ENCODE measurements at regions not wholly inside any gene's neighbourhood (a gene's known extent, or its start where the extent isn't known, plus 50 kb on each side); places are given as distances from the start of the nearest gene placed in this dataset.
A peak's percentile ranks its signal among the peaks of the same experiment; 100 is the strongest.
"Not testable (repeated sequence)": the region's sequence is repeated elsewhere in the genome, so short reads cannot be mapped to it uniquely, and the experiment has no call there.

DNA sequence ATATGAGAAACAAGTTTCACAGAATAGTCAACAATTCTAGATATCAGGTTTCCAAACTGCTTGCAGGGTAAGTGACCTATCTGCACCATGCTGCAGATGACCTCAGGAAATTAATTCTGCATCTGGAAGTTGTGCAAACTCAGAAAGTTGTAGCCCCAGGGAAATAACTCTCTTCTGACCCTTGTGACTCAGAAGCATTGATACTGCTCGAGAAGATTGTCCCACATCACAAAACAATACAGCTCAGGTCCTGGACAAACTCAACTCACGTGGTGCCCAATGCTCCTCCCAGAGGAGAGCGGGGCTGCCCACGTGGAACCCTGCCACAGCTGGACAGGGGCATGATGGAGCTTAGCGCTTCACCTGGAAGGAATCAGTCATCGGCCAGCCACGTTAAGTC is 221.9 kb upstream of the LRRC61 start:
- DNase-seq (ENCODE audit: low read depth), result not testable (repeated sequence)

- DNase-seq (ENCODE audit: low read depth), result not testable (repeated sequence)
Observed at GRCh38 chr7:150107283-150107682, 215.9 kb upstream of the LRRC61 start.

- not testable (repeated sequence) for DNase-seq (ENCODE audit: low read depth)
Observed at GRCh38 chr7:150110375-150110820, 212.8 kb upstream of the LRRC61 start.

DNA sequence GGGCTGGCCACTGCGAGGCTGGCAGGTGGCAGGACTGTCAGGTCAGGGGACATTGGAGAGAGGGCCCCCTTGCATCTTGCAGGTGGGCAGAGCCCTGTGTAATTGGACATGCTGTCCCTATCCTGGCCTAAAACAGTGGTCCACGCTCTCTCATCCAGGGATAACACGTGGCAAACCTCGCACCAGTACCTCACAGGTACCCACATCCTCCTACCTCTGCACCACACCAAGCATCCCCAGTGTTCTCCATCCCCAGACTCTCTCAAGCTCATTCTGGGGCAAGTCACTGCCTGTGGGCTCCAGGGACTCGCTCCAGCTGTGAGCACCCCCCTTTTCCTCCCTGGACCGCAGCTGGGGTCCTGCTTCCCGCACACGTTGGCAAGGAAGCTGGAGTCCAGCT is 212.3 kb upstream of the LRRC61 start:
- not testable (repeated sequence) for DNase-seq (ENCODE audit: low read depth)

DNA sequence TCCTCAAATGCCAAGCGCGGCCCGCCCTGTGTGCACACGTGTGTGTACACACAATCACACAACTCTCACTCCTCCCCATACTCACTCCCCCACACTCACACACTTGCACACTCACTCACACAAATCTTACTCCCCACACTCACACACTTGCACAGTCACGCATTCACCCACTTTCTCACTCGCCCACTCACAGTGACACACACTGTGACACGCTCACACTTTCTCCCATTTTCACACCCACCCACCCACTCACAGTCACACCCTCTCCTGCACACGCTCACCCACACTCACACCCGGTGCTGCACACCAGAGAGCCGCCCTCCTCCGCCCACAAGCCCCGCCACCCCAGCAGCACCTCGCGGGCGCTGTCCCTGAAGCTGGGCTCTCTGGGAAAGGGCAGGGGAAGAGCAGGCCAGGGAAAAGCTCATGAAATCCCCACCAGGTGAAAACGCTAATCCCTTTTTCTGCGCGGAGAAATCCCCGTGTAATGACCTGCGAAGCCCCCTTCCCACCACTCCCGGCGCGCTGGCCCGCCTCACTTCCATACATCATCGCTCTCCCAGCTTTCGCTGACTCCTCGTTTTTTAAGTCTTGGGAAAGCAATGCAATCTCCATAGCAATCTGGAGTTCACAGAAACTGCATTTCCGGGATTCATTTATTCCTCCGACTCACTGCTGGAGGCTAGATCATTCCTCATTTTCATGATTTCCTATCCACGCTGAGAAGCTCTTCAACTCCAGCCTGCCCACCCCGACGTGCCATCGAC is 211.6 kb upstream of the LRRC61 start:
- not testable (repeated sequence) for DNase-seq (ENCODE audit: low read depth)

GRCh38 chr7:150113301-150113700 is 209.9 kb upstream of the LRRC61 start:
- DNase-seq (ENCODE audit: low read depth), result not testable (repeated sequence)

- not testable (repeated sequence) for DNase-seq (ENCODE audit: low read depth)
Observed at GRCh38 chr7:150114591-150114990, 208.6 kb upstream of the LRRC61 start.

- not testable (repeated sequence) for DNase-seq (ENCODE audit: low read depth)
Observed at GRCh38 chr7:150119966-150120365, 203.2 kb upstream of the LRRC61 start.

- not testable (repeated sequence) for DNase-seq (ENCODE audit: low read depth)
Observed at GRCh38 chr7:150125831-150126230, 197.3 kb upstream of the LRRC61 start.

DNA sequence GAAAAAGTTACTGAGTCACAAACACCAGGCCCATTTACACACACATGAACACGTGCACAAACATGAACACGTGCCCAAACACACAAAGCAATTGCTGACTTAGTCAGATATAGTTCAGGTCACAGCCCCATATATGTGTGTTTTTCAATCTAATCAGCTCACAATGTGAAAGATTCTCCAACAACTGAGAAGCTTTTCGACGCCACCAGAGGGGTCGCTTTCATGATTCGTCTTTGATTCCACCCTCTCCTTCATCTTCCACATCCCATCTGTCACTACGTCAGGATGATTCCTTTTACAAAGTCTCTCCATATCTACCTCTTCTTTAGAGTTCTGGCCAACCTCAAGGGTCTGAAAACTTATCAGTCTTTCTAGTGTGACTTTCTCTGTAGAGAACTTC is 188.7 kb upstream of the LRRC61 start:
- DNase-seq (ENCODE audit: low read depth), result not testable (repeated sequence)

DNA sequence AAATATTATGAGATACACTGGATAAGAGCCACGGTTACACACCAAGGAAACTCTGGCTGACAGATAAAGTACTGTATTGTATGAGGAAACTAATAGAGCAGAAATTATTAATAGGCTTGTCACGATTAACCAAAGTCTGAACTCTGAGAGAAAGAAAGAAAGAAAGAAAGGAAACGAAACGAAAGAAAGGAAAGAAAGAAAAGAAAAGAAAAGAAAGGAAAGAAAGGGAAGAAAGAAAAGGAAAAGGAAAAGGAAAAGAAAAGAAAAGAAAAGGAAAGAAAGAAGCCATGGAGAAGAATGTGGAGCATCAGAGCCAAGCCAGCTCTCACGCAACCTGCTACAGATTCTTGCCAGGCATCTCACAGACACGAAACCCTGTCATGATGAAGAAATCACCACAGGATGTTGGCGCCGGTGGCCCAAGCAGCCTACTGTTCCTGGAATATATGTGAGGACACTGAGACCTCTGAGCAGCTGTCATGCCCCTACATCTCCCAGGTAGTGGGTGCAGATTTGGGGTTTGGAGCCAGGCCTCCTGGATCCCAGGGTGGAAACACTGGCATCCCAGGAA is 187.4 kb upstream of the LRRC61 start:
- DNase-seq (ENCODE audit: low read depth), result not testable (repeated sequence)

GRCh38 chr7:150139840-150140239 is 183.3 kb upstream of the LRRC61 start:
- DNase-seq (ENCODE audit: low read depth), result not testable (repeated sequence)

DNA sequence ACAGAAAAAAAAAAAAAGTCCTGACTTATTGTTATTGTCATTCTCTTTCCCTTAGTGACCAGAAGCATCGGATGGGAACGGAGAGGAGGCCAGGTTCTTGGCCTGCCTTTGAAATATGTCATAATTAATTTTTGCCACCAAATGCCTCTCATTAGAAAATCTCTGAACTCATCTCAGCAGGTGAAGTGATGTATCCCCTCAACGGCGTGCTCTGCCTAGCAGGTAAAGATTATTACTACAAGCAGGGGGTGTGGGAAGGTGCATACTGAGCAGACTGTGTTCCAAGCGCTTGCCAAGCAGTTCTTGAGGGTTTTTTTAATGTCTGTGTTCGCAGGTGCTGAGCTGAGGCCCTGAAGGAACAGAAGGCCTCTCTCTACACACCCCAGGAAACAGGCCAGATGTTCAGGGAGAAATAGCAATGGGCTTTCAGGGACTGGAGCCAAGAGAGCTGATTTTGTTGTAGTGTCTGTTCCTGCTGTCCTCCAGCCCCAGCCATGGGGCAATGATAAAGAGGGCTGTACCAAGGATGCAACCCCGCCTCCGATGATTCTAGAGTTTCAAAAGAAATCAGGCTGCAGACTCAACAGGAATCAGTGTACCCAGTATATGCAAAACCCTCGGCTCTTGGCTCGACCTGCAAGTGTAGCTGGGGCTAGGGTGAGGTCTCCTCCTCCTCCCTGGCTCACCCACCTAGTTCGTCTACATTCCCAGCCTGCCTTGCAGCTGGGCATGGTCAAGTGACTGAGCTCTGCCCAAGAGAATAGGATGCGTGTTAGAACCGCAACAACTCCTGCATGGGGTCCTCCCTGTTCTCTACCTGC is 181.4 kb upstream of the LRRC61 start:
- DNase-seq (ENCODE audit: low read depth), result not testable (repeated sequence)

- not testable (repeated sequence) for DNase-seq (ENCODE audit: low read depth)
Observed at GRCh38 chr7:150146124-150146523, 177.0 kb upstream of the LRRC61 start.

DNA sequence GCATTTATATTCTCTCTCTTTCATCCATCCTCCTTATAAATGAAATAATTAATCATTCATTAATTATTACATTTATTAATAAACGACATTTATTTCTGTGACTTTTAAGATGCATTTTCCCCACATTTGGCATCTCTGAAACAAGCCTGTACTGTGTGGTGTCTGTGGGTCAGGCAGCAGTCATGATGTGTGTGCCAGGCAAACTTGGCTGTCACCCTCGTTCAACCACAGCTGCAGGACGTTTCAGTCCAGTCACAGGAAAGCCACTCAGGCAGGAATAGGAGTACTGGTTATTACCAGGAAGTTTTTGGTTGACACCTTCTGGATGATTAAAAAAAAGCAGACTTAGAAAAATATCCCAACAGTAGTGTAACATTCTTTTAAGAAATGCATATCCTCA is 175.6 kb upstream of the LRRC61 start:
- DNase-seq (ENCODE audit: low read depth), result not testable (repeated sequence)

GRCh38 chr7:150156015-150156414 is 167.1 kb upstream of the LRRC61 start:
- DNase-seq (ENCODE audit: low read depth), result not testable (repeated sequence)

DNA sequence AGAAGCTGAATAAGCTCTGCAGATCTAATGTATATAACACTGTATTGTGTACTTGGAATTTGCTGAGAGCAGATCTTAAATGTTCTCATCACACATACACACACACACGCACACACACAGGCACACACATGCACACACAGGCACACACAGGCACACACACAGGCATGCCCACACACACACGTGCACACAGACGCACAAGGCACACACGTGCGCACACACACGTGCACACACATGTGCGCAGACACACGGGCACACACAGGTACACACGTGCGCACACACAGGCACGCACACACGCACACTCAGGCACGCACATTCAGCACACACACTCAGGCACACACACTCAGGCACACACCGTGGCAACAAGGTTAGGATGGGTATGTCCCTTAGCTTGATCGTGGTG is 164.5 kb upstream of the LRRC61 start:
- not testable (repeated sequence) for DNase-seq (ENCODE audit: low read depth)

- DNase-seq (ENCODE audit: low read depth), result not testable (repeated sequence)
Observed at GRCh38 chr7:150169515-150169914, 153.6 kb upstream of the LRRC61 start.

DNA sequence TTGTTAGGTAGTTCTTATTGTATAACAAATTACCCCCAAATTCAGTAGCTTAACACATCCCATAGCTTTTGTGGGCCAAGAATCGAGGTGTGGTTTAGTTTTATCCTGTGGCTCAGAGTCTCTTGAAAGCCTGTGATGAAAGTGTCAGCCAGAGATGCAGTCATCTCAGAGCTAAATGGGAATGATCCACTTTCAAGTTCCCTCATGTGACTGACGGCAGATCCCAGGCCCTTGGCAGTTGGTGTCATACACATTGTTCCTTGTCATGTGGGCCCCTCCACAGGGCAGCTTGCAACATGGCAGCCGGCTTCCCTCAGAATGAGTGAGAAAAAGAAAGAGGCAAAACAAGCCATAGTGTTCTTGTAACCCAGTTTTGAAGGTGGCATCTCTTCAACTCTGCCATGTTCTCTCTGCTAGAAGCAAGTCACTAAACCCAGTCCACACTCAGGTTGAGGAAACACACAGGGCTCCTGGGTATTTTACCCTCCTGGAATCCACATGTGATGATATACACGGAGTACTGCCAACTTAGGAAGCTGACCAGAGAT is 153.1 kb upstream of the LRRC61 start:
- not testable (repeated sequence) for DNase-seq (ENCODE audit: low read depth)

DNA sequence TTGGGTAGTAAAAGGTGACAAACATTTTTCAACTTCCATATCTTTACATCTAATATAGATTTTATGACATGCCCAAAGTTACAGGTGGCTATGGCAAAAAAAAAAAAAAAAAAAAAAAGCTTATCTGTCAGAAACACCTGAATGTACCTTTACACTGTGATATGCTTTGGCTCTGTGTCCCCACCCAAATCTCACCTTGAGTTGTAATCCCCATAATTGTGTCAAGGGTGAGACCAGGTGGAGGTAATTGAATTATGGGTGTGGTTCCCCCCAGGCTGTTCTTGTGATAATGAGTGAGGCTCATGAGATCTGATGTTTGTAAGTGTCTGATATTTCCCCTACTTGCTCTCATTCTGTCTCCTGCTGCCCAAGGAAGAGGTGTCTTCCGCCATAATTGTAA is 139.6 kb upstream of the LRRC61 start:
- DNase-seq (ENCODE audit: low read depth), result not testable (repeated sequence)

DNA sequence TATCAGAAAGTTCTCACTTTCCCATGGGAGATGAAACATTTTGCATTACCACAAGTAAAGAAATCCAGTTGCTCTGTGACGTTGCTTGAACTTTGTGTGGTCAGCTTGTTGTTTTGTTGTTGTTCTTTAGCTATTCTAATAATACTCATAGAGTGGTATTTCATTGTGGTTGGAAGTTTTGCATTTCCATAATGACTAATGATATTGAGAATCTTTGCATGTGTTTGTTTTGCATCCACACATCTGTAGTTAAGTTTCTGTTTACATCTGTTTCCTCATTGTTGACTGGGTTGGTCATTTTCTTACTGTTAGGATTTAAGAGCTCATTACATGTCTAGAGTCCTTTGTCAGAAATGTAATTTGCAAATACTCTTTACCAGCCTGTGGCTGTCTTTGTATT is 133.2 kb upstream of the LRRC61 start:
- peak; percentile 0 for DNase-seq (ENCODE audit: low read depth)

DNA sequence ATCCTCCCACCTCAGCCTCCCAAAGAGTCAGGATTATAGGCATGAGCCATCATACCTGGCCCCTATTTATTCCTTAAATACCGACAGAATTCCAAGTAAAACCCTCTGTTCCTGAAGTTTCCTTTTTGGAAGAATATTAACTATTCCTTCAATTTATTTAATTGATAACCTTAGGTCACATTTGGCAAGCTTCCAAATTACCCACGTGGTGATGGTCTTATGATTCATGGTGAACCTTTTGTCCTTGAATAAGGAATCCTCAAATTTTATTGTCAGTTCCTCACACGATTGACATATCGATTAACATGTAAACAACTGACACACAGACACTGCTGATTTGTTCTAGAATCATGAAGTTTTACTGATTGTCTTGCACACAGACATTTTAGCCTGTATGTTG is 130.6 kb upstream of the LRRC61 start:
- not testable (repeated sequence) for DNase-seq (ENCODE audit: low read depth)
